Brain microvascular endothelial cell (primary cell): ENCODE measurements at regions not wholly inside any gene's neighbourhood (a gene's known extent, or its start where the extent isn't known, plus 50 kb on each side); places are given as distances from the start of the nearest gene placed in this dataset.

ENCODE experiments used
- DNase-seq: peaks from one replicate; pipeline ENCODE4 v3.0.0-alpha.2; 2020
- H3K27ac ChIP-seq: fragments of 250-450 bp; sonication (Bioruptor Pico); 2 replicates; pipeline ENCODE4 v1.5.1; 2020; ENCODE audit warnings: mild to moderate bottlenecking, moderate library complexity
- H3K27me3 ChIP-seq: fragments of 250-450 bp; sonication (Bioruptor Pico); replicated peaks from 2 replicates; pipeline ENCODE4 v1.5.1; 2020; ENCODE audit warnings: mild to moderate bottlenecking
- H3K36me3 ChIP-seq: fragments of 250-450 bp; sonication (Bioruptor Pico); replicated peaks from 2 replicates; pipeline ENCODE4 v1.5.1; 2020; ENCODE audit warnings: mild to moderate bottlenecking
- H3K4me3 ChIP-seq: 2 replicates; pipeline ENCODE4 v1.5.1; 2011; ENCODE audit warnings: low read depth, mild to moderate bottlenecking, control low read depth, low read length, moderate library complexity
- CTCF ChIP-seq: IDR thresholded peaks from 2 replicates; pipeline ENCODE4 v1.5.1; 2011; ENCODE audit warnings: low read depth, mild to moderate bottlenecking, moderate library complexity, low read length, control low read depth, inconsistent platforms; ENCODE audit errors: missing control alignments
- in situ Hi-C: cut with HindIII; loops from 2 replicates; pipeline ENCODE4 v1.10.0; 2017; ENCODE audit warnings: low sequenced_read_pairs, low pct_ligation_motif_present

GRCh38 chr1:78420181-78420580 lies 70.6 kb upstream of the PTGFR start:
- Histone ChIP-seq H3K27me3 (no peaks in the 10 kb centered on the region), H3K36me3 (no peaks in the 10 kb centered on the region), H3K27ac (no peak overlapping the region), H3K4me3 (no peak overlapping the region)
- in situ Hi-C loops: no loop called here
- no peak for DNase-seq
- no peak for TF ChIP-seq CTCF

DNA sequence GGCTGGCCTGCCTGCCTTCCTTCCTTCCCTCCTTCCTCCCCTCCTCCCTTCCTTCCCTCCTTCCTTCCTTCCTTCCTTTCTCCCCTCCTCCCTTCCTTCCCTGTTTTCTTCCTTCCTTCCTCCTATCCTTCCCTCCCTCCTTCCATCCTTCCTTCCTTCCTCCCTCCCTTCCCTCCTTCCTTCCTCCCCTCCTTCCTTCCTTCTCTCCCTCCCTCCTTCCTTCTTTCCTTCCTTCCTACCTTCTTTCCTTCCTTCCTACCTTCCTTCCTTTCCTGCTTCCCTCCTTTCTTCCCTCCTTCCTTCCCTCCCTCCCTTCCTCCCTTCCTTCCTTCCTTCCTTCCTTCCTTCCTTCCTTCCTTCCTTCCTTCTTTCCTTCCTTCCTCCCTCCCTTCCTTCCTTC lies 70.1 kb upstream of the PTGFR start:
- Histone ChIP-seq H3K27ac (no peak overlapping the region), H3K27me3 (no peaks in the 10 kb centered on the region), H3K4me3 (no peak overlapping the region), H3K36me3 (no peaks in the 10 kb centered on the region)
- no peak for TF ChIP-seq CTCF
- DNase-seq: no peak
- in situ Hi-C loops: no loop called here

GRCh38 chr1:78424720-78425119 lies 66.1 kb upstream of the PTGFR start:
- Histone ChIP-seq H3K27ac (no peak overlapping the region), H3K4me3 (no peak overlapping the region), H3K27me3 (no peaks in the 10 kb centered on the region), H3K36me3 (no peaks in the 10 kb centered on the region)
- TF ChIP-seq CTCF: no peak
- in situ Hi-C loops: no loop called here
- DNase-seq: no peak

- no peak for TF ChIP-seq CTCF
- in situ Hi-C loops: no loop called here
- Histone ChIP-seq H3K4me3 (no peak overlapping the region), H3K36me3 (no peaks in the 10 kb centered on the region), H3K27me3 (no peaks in the 10 kb centered on the region), H3K27ac (no peak overlapping the region)
- DNase-seq: no peak
These were observed 64.4 kb upstream of the PTGFR start for GRCh38 chr1:78426408-78426807.

DNA sequence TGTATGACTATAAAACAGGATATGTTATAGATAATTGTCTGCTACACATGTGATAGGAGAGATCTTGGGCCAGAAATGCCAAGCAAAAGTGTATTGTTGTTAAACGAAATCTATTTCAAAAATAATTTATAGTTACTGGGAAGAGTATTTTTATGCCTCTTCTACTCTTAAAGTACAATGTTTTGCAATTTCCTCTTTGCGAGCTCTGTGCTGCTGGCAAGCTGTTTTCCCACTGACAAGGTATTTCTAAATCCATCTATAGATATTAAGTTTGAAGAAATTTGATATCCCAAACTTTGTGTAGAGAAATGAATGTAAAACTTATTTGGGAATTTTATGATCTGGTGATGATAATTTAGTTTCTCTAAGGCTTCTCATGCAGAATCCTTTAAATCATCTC lies 63.3 kb upstream of the PTGFR start:
- Histone ChIP-seq H3K27me3 (no peaks in the 10 kb centered on the region), H3K27ac (no peak overlapping the region), H3K4me3 (no peak overlapping the region), H3K36me3 (no peaks in the 10 kb centered on the region)
- DNase-seq: no peak
- TF ChIP-seq CTCF: no peak
- in situ Hi-C loops: no loop called here

DNA sequence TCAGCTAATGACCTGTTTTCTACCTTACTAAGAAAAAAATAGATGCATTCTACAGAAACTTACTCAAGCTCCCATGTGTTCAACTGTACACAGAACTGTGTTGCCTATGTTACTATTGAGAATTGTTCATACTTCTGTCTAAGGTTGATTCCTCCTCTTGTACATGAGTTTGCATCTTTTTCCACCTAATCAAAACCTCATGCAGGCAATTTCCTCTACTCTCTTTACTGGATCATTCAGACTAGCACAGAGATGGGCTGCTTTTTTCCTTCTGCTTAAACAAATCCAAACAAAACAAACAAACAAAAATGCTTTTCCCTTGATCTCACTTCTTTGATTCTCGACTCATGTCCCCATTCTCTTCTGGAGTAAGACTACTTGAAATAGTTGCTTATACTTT lies 58.8 kb upstream of the PTGFR start:
- no peak overlapping the region for H3K27ac ChIP-seq
- H3K27me3 ChIP-seq: no peaks in the 10 kb centered on the region
- no peak for DNase-seq
- no peak for TF ChIP-seq CTCF
- H3K4me3 ChIP-seq: no peak overlapping the region
- no peaks in the 10 kb centered on the region for H3K36me3 ChIP-seq
- in situ Hi-C loops: no loop called here
